ENCODE measurements at regions not wholly inside any gene's neighbourhood (a gene's known extent, or its start where the extent isn't known, plus 50 kb on each side); places are given as distances from the start of the nearest gene placed in this dataset.

DNA sequence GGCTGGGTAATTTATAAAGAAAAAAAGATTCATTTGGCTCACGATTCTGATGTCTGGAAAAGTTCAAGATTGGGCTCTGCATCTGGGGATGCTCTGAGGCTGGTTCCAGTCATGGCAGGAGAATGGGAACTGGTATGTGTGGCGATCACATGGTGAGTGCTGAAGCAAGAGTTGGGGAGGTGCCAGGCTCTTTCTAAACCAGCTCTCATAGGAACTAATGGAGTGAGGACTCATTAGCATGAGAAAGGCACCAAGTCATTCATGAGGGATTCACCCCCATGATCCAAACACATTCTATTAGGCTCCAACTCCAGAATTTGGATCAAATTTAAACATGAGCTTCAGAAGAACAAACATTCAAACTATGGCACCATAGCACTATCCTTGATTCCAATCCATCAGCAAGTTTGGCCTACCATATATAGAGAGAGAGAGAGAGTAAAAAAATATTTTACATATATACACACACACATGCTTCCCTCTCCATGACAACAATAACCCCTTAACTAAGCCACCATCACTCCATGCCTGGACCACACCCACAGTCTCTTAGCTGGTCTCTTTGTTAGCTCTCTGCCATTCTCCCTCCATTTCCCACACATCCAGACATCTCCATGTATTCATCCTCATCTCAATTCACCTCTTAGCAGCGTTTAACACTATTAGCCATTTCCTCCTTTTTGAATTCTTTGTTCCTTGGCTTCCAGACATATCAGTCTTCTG, 57.9 kb downstream of the NPY start:
- no peak for DNase-seq (ENCODE audit: low spot score)

DNA sequence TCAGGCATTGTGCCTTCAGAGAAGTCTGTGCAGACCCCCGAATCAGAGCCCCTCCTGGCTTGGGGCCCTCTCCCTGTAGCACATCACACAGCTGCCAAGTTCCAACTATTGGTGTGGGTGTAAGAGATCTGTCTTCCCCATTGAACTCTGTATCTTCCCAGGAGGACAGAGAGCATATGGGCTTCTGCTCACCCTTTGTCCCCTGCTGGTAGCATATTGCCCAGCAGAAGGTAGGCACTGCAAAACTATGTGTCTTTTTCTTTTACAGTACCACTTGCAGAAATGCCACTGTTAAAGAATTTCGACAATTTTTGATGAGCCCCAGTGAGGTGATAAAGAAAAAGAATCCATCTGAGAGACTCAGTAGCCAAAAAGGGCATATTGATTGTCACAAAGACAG, 59.6 kb downstream of the NPY start:
- no peak for DNase-seq (ENCODE audit: low spot score)

- DNase-seq (ENCODE audit: low spot score): peak; percentile 67
These were observed 62.1 kb downstream of the NPY start for GRCh38 chr7:24346129-24346528.

- DNase-seq (ENCODE audit: low spot score): no peak
These were observed 62.7 kb downstream of the NPY start for GRCh38 chr7:24346716-24347115.

- no peak for DNase-seq (ENCODE audit: low spot score)
These were observed 65.3 kb downstream of the NPY start for GRCh38 chr7:24349339-24349738.

GRCh38 chr7:24354456-24354855, 70.5 kb downstream of the NPY start:
- no peak for DNase-seq (ENCODE audit: low spot score)

GRCh38 chr7:24356718-24357386, 72.9 kb downstream of the NPY start:
- no peak for DNase-seq (ENCODE audit: low spot score)

- no peak for DNase-seq (ENCODE audit: low spot score)
These were observed 77.0 kb downstream of the NPY start for GRCh38 chr7:24361001-24361400.

DNA sequence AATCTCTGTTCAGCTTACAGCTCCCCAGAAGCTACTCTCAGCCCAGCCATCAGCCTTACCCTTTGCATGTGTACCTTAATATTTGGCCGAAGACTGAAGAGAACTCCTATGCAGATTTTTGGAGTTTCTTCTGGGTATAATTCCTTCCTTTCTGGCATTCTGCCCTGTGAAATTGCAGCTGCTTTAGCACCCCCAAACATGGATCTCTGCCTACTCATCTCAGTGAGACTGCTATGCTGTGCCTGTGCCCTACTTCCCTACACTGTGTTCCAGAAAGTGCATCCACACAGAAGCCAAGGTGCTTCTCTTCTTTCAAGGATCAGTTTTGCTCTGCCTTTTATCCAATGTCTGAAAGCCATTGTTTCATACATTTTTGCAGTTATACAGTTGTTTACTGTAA, 81.6 kb downstream of the NPY start:
- DNase-seq (ENCODE audit: low spot score): no peak

- no peak for DNase-seq (ENCODE audit: low spot score)
These were observed 82.9 kb downstream of the NPY start for GRCh38 chr7:24366876-24367275.

DNA sequence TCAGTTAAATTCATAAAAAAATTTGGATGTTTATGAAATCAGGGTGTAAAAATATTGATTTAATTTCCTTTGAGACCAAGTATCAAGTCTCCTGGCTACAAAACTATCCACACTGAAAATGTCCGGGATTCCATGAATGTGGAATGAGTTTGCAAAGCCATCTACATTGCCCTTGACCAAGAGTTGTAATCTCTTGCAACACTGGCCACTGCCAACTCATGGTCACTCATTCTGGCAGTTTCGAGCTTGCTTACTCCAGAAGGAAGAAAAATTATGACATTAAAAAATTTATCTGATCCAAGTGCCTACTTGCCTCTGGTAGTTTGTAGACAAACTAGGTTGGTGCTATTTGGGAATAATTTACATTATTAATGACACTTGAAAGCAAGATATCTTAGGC, 84.2 kb downstream of the NPY start:
- no peak for DNase-seq (ENCODE audit: low spot score)

GRCh38 chr7:24370541-24370940, 86.6 kb downstream of the NPY start:
- DNase-seq (ENCODE audit: low spot score): no peak

- no peak for DNase-seq (ENCODE audit: low spot score)
These were observed 89.3 kb downstream of the NPY start for GRCh38 chr7:24372961-24373955.

DNA sequence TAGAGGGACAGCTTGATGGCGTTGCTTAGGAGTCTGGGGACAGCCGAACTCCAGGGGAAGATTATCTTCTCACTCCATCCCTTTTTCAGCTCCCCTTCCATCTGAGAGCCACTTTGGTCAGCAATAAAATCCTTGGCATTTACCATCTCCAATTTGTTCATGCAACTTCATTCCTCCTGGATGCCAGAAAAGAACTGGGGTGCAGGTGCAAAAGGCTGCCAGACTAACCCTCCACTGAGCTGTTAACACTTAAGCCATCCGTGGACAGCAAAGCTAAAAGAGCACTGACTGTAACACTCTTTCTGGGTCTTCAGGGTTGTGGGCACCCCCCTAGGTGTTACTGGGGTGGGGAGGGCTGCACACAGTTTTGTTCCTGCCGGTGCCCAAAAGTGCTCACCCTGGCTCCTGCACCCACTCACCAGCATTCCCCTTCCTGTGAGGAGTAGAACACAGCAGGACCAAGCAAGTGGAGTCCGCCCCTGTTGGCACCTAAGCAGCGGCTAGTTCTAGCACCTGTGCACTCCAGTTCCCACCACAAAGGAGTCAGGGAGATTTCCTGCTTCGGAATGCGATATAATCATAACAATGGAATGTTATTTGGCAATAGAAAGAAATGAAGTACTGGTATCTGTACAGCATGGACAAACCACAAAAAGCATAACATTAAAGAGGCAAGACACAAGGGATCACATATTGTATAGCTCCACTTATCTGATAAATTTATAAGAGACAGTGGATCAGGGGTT, 95.1 kb downstream of the NPY start:
- no peak for DNase-seq (ENCODE audit: low spot score)

- DNase-seq (ENCODE audit: low spot score): peak; percentile 78
These were observed 98.0 kb downstream of the NPY start for GRCh38 chr7:24381894-24382505.

GRCh38 chr7:24383055-24383454, 99.1 kb downstream of the NPY start:
- DNase-seq (ENCODE audit: low spot score): no peak

GRCh38 chr7:24384362-24385030, 100.5 kb downstream of the NPY start:
- no peak for DNase-seq (ENCODE audit: low spot score)

GRCh38 chr7:24388212-24388611, 104.2 kb downstream of the NPY start:
- no peak for DNase-seq (ENCODE audit: low spot score)

GRCh38 chr7:24390376-24391157, 106.6 kb downstream of the NPY start:
- no peak for DNase-seq (ENCODE audit: low spot score)

DNA sequence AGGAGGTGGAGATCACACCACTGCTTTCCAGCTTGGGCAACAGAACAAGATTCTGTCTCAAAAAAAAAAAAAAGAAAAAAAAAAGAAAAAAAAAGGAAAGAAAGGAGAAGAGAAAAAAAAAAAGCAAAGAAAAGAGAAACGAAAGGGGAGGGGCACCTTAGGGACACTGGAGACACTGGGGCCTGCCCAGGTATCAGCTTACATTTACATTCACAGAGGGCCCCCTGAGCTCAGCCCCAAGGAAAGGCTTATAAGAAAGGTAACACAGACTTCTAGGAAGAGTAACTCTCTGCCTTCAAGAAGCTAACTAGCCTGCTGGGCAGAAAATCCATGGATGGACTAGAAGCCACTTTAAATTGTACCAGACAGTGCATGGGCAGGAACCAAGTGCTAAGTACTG, 108.8 kb downstream of the NPY start:
- DNase-seq (ENCODE audit: low spot score): no peak
